ENCODE measurements at regions not wholly inside any gene's neighbourhood (a gene's known extent, or its start where the extent isn't known, plus 50 kb on each side); places are given as distances from the start of the nearest gene placed in this dataset.

DNA sequence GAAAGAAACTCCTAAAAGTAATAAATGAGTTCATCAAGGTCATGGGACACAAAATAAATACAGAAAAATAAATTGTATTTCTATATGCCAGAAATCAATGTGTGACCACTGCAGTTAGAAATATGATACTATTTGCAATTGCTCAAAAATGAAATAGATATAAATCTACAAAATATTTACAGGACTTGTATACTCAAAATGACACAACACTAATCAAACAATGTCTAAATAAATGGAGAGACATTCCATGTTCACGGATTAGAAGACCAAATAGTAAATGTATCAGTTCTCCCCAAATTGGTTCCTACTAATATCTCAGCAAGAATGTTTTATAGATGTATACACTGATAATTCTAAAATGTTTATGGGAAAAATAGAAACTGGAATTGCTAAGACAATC lies 345.3 kb downstream of the NR2F1-AS1 start:
- Mint-ChIP-seq H3K9me3 (no peaks in the 10 kb centered on the region), H3K4me1 (no peaks in the 10 kb centered on the region), H3K36me3 (no peaks in the 10 kb centered on the region), H3K4me3 (no peak overlapping the region), H3K27ac (no peak overlapping the region), H3K27me3 (ENCODE audit: low read depth) (peaks cover 2% of the 10 kb centered on the region; the same call in 1 of the 2 replicates)
- CTCF ChIA-PET: no interaction called here
- TF ChIP-seq, protein P1, sequence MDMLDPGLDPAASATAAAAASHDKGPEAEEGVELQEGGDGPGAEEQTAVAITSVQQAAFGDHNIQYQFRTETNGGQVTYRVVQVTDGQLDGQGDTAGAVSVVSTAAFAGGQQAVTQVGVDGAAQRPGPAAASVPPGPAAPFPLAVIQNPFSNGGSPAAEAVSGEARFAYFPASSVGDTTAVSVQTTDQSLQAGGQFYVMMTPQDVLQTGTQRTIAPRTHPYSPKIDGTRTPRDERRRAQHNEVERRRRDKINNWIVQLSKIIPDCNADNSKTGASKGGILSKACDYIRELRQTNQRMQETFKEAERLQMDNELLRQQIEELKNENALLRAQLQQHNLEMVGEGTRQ (CRISPR knock-in tag; IDR thresholded peaks at IDR 0.05): no peak
- DNase-seq (ENCODE audit: low spot score) (no peak), ATAC-seq (no peak)
- POLR2A ChIA-PET: no interaction called here

DNA sequence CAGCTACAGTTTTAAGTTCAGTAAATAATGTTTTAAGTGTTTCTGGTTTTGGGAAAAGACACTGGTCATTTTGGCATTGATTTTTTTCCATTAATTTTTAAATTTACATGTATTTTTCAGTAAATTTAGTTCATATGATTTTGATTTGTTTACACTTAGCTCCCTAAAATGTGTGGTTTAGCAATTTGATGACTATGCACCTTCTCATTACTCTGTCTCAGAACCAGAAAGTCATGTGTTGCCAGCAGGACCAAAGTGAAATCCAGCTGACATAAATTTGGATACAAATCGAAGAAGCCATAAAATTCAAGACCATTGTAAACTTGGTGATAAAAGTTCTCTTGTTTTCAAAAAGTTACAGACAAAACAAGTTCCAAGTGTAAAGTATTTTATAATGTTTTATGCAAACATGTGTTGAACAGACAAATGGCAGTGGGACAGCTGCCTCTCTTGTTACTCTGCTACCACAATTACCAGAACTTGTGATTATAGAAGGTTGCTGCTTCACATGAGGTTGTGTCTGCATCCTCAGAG lies 354.8 kb downstream of the NR2F1-AS1 start:
- Mint-ChIP-seq H3K9me3 (no peaks in the 10 kb centered on the region), H3K27ac (no peak overlapping the region), H3K27me3 (ENCODE audit: low read depth) (no peaks in the 10 kb centered on the region), H3K4me1 (no peaks in the 10 kb centered on the region), H3K4me3 (no peak overlapping the region), H3K36me3 (no peaks in the 10 kb centered on the region)
- DNase-seq (ENCODE audit: low spot score) (no peak), ATAC-seq (no peak)
- TF ChIP-seq, protein P2, sequence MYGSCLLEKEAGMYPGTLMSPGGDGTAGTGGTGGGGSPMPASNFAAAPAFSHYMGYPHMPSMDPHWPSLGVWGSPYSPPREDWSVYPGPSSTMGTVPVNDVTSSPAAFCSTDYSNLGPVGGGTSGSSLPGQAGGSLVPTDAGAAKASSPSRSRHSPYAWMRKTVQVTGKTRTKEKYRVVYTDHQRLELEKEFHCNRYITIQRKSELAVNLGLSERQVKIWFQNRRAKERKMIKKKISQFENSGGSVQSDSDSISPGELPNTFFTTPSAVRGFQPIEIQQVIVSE (CRISPR knock-in tag; IDR thresholded peaks at IDR 0.05; ENCODE audit: borderline replicate concordance): no peak
- TF ChIP-seq FOXJ3 (CRISPR knock-in tag; IDR thresholded peaks at IDR 0.05; ENCODE audit: borderline replicate concordance): no peak
- TF ChIP-seq ZNF219 (CRISPR knock-in tag; IDR thresholded peaks at IDR 0.05; ENCODE audit: borderline replicate concordance): no peak
- TF ChIP-seq, protein P3, sequence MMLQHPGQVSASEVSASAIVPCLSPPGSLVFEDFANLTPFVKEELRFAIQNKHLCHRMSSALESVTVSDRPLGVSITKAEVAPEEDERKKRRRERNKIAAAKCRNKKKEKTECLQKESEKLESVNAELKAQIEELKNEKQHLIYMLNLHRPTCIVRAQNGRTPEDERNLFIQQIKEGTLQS (CRISPR knock-in tag; conservative IDR thresholded peaks at IDR 0.05): no peak
- TF ChIP-seq, protein P4, sequence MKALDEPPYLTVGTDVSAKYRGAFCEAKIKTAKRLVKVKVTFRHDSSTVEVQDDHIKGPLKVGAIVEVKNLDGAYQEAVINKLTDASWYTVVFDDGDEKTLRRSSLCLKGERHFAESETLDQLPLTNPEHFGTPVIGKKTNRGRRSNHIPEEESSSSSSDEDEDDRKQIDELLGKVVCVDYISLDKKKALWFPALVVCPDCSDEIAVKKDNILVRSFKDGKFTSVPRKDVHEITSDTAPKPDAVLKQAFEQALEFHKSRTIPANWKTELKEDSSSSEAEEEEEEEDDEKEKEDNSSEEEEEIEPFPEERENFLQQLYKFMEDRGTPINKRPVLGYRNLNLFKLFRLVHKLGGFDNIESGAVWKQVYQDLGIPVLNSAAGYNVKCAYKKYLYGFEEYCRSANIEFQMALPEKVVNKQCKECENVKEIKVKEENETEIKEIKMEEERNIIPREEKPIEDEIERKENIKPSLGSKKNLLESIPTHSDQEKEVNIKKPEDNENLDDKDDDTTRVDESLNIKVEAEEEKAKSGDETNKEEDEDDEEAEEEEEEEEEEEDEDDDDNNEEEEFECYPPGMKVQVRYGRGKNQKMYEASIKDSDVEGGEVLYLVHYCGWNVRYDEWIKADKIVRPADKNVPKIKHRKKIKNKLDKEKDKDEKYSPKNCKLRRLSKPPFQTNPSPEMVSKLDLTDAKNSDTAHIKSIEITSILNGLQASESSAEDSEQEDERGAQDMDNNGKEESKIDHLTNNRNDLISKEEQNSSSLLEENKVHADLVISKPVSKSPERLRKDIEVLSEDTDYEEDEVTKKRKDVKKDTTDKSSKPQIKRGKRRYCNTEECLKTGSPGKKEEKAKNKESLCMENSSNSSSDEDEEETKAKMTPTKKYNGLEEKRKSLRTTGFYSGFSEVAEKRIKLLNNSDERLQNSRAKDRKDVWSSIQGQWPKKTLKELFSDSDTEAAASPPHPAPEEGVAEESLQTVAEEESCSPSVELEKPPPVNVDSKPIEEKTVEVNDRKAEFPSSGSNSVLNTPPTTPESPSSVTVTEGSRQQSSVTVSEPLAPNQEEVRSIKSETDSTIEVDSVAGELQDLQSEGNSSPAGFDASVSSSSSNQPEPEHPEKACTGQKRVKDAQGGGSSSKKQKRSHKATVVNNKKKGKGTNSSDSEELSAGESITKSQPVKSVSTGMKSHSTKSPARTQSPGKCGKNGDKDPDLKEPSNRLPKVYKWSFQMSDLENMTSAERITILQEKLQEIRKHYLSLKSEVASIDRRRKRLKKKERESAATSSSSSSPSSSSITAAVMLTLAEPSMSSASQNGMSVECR (CRISPR knock-in tag; IDR thresholded peaks at IDR 0.05; ENCODE audit: borderline replicate concordance): no peak
- no peak for TF ChIP-seq NR3C1 (CRISPR knock-in tag; conservative IDR thresholded peaks at IDR 0.05; ENCODE audit: low read depth)
- no peak for TF ChIP-seq CREM (CRISPR knock-in tag; IDR thresholded peaks at IDR 0.05)
- TF ChIP-seq, protein P5, sequence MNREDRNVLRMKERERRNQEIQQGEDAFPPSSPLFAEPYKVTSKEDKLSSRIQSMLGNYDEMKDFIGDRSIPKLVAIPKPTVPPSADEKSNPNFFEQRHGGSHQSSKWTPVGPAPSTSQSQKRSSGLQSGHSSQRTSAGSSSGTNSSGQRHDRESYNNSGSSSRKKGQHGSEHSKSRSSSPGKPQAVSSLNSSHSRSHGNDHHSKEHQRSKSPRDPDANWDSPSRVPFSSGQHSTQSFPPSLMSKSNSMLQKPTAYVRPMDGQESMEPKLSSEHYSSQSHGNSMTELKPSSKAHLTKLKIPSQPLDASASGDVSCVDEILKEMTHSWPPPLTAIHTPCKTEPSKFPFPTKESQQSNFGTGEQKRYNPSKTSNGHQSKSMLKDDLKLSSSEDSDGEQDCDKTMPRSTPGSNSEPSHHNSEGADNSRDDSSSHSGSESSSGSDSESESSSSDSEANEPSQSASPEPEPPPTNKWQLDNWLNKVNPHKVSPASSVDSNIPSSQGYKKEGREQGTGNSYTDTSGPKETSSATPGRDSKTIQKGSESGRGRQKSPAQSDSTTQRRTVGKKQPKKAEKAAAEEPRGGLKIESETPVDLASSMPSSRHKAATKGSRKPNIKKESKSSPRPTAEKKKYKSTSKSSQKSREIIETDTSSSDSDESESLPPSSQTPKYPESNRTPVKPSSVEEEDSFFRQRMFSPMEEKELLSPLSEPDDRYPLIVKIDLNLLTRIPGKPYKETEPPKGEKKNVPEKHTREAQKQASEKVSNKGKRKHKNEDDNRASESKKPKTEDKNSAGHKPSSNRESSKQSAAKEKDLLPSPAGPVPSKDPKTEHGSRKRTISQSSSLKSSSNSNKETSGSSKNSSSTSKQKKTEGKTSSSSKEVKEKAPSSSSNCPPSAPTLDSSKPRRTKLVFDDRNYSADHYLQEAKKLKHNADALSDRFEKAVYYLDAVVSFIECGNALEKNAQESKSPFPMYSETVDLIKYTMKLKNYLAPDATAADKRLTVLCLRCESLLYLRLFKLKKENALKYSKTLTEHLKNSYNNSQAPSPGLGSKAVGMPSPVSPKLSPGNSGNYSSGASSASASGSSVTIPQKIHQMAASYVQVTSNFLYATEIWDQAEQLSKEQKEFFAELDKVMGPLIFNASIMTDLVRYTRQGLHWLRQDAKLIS (CRISPR knock-in tag; IDR thresholded peaks at IDR 0.05; ENCODE audit: borderline replicate concordance): no peak
- TF ChIP-seq, protein P6, sequence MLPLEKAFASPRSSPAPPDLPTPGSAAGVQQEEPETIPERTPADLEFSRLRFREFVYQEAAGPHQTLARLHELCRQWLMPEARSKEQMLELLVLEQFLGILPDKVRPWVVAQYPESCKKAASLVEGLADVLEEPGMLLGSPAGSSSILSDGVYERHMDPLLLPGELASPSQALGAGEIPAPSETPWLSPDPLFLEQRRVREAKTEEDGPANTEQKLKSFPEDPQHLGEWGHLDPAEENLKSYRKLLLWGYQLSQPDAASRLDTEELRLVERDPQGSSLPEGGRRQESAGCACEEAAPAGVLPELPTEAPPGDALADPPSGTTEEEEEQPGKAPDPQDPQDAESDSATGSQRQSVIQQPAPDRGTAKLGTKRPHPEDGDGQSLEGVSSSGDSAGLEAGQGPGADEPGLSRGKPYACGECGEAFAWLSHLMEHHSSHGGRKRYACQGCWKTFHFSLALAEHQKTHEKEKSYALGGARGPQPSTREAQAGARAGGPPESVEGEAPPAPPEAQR (CRISPR knock-in tag; IDR thresholded peaks at IDR 0.05): no peak
- POLR2A ChIA-PET: no interaction called here
- CTCF ChIA-PET: interaction anchor here (1.5 kb wide), 1 partner anchor 318 kb away, joined by 3 read pairs; no protein-coding TSS in a partner anchor
